ENCODE measurements at regions not wholly inside any gene's neighbourhood (a gene's known extent, or its start where the extent isn't known, plus 50 kb on each side); places are given as distances from the start of the nearest gene placed in this dataset.

DNA sequence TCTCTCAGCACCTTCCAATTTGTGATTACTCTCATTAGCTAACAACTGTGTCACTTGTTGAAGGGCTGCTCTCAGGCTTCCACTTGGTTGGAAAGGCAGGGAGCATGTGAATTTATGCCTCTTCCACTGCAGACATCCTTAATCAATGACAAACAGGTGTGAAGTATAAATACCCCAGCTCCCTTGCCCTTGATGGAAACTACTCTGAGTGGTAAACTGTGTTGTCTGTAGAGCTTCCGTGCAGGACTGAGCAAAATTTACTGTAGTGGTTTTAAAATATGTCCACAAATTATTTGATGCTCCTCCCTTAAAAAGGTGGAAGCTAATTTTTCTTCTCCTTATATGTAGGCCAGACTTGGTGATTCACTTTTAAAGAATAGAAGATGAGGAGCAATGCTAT lies 253.0 kb upstream of the TBX18 start:
- no peak overlapping the region for H3K27ac ChIP-seq (ENCODE audit: insufficient read depth, low read depth, low read length, poor library complexity, severe bottlenecking)
- no peak overlapping the region for H3K4me3 ChIP-seq (ENCODE audit: insufficient read depth, low read depth, low read length)
- no peaks in the 10 kb centered on the region for H3K9me3 ChIP-seq (ENCODE audit: control insufficient read depth, low read length)
- H3K4me1 ChIP-seq (ENCODE audit: control insufficient read depth, insufficient read depth, low read length) = no peaks in the 10 kb centered on the region
- no peaks in the 10 kb centered on the region for H3K27me3 ChIP-seq (ENCODE audit: control insufficient read depth, insufficient read depth, low read length, poor library complexity, severe bottlenecking)
- 93 to 100% methylated on average over 1 of the region's 1 CpG for WGBS, 2 experiments
- no peaks in the 10 kb centered on the region for H3K36me3 ChIP-seq (ENCODE audit: control insufficient read depth, insufficient read depth, low read length)

DNA sequence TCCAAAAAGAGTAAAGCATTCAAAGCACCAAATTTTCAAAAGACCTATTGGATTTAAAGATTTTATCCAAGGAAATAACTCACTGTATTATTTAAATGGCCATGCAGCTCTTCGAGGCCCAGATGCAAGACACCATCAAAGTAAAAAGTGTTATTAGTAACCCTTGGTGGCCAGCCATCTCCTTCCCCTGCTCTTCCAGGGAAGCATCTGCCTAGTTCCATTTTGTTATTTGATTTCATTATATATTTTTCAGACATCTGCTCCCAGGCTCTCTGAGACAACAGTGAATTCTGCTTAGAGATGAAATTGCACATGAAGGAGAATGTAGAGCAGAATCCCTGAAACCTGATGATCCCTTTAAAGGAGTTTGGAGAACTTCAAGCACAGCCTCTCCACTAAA lies 252.3 kb upstream of the TBX18 start:
- Histone ChIP-seq H3K36me3 (ENCODE audit: control insufficient read depth, insufficient read depth, low read length) (no peaks in the 10 kb centered on the region), H3K4me3 (ENCODE audit: insufficient read depth, low read depth, low read length) (no peak overlapping the region), H3K4me1 (ENCODE audit: control insufficient read depth, insufficient read depth, low read length) (no peaks in the 10 kb centered on the region), H3K9me3 (ENCODE audit: control insufficient read depth, low read length) (no peaks in the 10 kb centered on the region), H3K27me3 (ENCODE audit: control insufficient read depth, insufficient read depth, low read length, poor library complexity, severe bottlenecking) (no peaks in the 10 kb centered on the region), H3K27ac (ENCODE audit: insufficient read depth, low read depth, low read length, poor library complexity, severe bottlenecking) (no peak overlapping the region)
- WGBS, 2 experiments = 86 to 89% methylated on average over 1 of the region's 1 CpG

DNA sequence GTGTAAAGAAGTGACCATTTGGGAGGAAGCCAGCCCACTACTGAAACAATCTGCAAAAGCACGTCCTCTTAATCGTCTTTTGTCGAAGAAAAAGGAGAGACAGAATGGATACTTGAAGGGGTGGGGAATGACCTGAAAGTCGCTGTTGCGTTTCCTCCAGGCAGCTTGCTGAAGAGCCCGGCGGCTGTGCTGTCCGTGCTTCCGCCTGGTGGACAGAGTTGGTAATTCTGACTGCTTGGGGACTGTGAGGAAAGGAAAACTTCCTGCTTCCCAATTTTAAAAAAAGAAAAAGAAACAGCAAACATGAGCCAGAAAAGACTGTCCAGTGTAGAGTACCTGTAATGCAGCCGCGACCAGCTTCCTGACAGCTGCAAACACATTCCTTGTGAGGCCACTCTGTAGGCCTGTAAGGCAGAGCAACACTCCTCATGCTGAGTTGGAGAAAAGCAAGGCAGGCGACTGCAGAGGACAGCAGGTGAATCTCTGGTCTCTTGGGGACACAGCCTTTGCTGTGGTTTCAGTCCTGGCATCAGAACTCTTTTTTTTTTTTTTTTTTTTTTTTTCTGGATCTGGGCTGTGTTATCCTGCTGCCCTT lies 251.1 kb upstream of the TBX18 start:
- H3K27ac ChIP-seq (ENCODE audit: insufficient read depth, low read depth, low read length, poor library complexity, severe bottlenecking) = no peak overlapping the region
- H3K36me3 ChIP-seq (ENCODE audit: control insufficient read depth, insufficient read depth, low read length) = no peaks in the 10 kb centered on the region
- H3K4me3 ChIP-seq (ENCODE audit: insufficient read depth, low read depth, low read length) = no peak overlapping the region
- no peaks in the 10 kb centered on the region for H3K27me3 ChIP-seq (ENCODE audit: control insufficient read depth, insufficient read depth, low read length, poor library complexity, severe bottlenecking)
- H3K4me1 ChIP-seq (ENCODE audit: control insufficient read depth, insufficient read depth, low read length) = no peaks in the 10 kb centered on the region
- H3K9me3 ChIP-seq (ENCODE audit: control insufficient read depth, low read length) = no peaks in the 10 kb centered on the region
- WGBS, 2 experiments = 20 to 21% methylated on average over 12 of the region's 12 CpGs

DNA sequence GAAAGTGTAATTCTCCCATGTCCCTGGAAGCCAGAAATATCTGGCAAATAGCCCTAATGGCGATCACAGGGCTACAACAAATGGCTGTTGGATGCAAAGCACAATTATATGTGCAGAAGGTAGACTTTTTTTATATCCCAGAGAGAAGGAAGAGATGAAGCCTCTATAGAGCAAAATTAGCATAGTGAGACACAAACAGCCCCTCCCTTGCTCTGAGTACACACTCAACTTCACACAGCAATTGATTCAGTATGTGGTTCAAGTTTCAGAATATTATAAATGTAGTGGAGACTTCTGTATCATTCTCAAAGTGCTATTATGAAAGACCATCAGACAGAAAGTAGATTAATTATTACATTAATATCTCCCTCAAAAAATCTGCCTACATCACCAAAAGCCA lies 246.5 kb upstream of the TBX18 start:
- H3K36me3 ChIP-seq (ENCODE audit: control insufficient read depth, insufficient read depth, low read length) = no peaks in the 10 kb centered on the region
- no peaks in the 10 kb centered on the region for H3K9me3 ChIP-seq (ENCODE audit: control insufficient read depth, low read length)
- peaks cover 7% of the 10 kb centered on the region for H3K4me1 ChIP-seq (ENCODE audit: control insufficient read depth, insufficient read depth, low read length)
- no peaks in the 10 kb centered on the region for H3K27me3 ChIP-seq (ENCODE audit: control insufficient read depth, insufficient read depth, low read length, poor library complexity, severe bottlenecking)
- no peak overlapping the region for H3K4me3 ChIP-seq (ENCODE audit: insufficient read depth, low read depth, low read length)
- 100% methylated on average over 1 of the region's 1 CpG for WGBS, 2 experiments
- H3K27ac ChIP-seq (ENCODE audit: insufficient read depth, low read depth, low read length, poor library complexity, severe bottlenecking) = no peak overlapping the region

DNA sequence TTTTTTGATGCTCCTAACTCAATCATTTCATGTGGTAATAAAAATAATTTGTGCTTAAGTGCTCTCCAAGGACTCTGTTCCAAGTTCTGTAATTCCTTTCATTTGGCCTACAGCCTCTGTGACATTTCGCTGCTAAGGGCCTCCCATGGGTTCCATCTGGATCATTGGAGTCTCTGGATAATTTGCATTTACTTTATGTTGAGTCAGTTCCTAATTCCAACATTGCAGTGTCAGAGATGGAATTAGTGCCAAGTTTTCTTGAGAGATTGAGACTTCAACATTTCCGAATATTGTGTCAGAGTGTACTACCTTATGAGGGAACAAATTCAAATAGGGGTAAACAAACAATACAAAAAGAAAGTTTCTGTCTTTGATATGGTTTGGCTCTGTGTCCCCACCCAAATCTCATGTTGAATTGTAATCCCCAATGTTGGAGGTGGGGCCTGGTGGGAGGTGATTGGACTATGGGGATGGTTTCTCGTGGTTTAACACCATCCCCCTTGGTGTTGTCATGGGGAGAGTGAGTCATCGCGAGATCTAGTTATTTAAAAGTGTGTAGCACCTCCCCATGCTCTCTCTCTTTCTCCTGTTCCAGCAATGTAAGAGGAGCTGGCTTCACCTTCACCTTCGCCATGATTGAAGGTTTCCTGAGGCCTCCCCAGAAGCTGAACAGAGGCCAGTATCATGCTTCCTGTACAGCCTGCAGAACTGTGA lies 244.1 kb upstream of the TBX18 start:
- 86 to 88% methylated on average over 6 of the region's 6 CpGs for WGBS, 2 experiments
- Histone ChIP-seq H3K27ac (ENCODE audit: insufficient read depth, low read depth, low read length, poor library complexity, severe bottlenecking) (no peak overlapping the region), H3K4me3 (ENCODE audit: insufficient read depth, low read depth, low read length) (no peak overlapping the region)

DNA sequence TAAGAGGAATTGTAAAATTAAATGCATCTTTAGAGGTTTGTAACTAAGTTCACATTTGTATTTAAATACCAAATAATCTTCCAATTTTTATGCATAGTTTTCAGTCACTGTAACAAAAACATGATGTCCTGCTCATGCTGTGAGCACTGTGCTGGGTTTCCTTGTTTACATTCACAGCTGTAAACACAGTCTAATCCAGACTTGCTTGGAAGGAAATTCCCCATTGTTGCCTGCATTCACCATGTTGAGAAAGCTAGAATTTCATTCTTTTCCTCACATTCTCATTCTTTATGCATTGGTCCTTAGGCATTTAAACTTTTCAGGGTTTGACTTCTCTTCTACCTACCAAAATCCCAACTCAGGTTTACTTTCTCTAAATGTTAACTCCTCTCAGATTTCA lies 242.0 kb upstream of the TBX18 start:
- H3K4me1 ChIP-seq (ENCODE audit: control insufficient read depth, insufficient read depth, low read length) = peaks cover 8% of the 10 kb centered on the region

More for the DNA sequence above, 244.1 kb upstream of the TBX18 start:
- Histone ChIP-seq H3K4me1 (ENCODE audit: control insufficient read depth, insufficient read depth, low read length) (peaks cover 8% of the 10 kb centered on the region), H3K36me3 (ENCODE audit: control insufficient read depth, insufficient read depth, low read length) (no peaks in the 10 kb centered on the region), H3K27me3 (ENCODE audit: control insufficient read depth, insufficient read depth, low read length, poor library complexity, severe bottlenecking) (no peaks in the 10 kb centered on the region), H3K9me3 (ENCODE audit: control insufficient read depth, low read length) (no peaks in the 10 kb centered on the region)

DNA sequence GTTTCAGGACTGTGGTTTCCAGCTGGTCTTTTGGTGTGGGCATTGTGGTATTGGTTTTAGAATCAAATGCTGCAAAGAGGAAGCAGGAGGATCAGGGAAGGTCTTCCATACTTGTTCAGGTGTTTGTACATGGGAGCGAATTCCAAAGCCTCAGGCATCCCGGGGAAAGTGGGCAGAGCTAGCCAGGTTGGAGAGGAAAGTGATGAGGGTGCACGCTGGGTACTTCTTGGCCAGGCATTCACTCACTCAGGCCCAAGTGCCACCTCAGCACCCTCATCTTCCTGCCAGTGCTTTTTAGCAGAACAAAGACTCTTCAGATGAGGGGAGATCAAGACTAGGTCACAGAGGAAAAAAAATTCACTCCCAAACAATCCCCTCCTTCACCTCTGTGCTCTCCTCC lies 241.1 kb upstream of the TBX18 start:
- H3K27ac ChIP-seq (ENCODE audit: insufficient read depth, low read depth, low read length, poor library complexity, severe bottlenecking) = no peak overlapping the region
- H3K4me1 ChIP-seq (ENCODE audit: control insufficient read depth, insufficient read depth, low read length) = peaks cover 8% of the 10 kb centered on the region
- H3K4me3 ChIP-seq (ENCODE audit: insufficient read depth, low read depth, low read length) = no peak overlapping the region
- no peaks in the 10 kb centered on the region for H3K36me3 ChIP-seq (ENCODE audit: control insufficient read depth, insufficient read depth, low read length)
- 73 to 92% methylated on average over 3 of the region's 3 CpGs for WGBS, 2 experiments
- H3K27me3 ChIP-seq (ENCODE audit: control insufficient read depth, insufficient read depth, low read length, poor library complexity, severe bottlenecking) = no peaks in the 10 kb centered on the region
- no peaks in the 10 kb centered on the region for H3K9me3 ChIP-seq (ENCODE audit: control insufficient read depth, low read length)

More for the DNA sequence above, 242.0 kb upstream of the TBX18 start:
- Histone ChIP-seq H3K9me3 (ENCODE audit: control insufficient read depth, low read length) (no peaks in the 10 kb centered on the region), H3K27me3 (ENCODE audit: control insufficient read depth, insufficient read depth, low read length, poor library complexity, severe bottlenecking) (no peaks in the 10 kb centered on the region), H3K27ac (ENCODE audit: insufficient read depth, low read depth, low read length, poor library complexity, severe bottlenecking) (no peak overlapping the region), H3K4me3 (ENCODE audit: insufficient read depth, low read depth, low read length) (no peak overlapping the region), H3K36me3 (ENCODE audit: control insufficient read depth, insufficient read depth, low read length) (no peaks in the 10 kb centered on the region)

DNA sequence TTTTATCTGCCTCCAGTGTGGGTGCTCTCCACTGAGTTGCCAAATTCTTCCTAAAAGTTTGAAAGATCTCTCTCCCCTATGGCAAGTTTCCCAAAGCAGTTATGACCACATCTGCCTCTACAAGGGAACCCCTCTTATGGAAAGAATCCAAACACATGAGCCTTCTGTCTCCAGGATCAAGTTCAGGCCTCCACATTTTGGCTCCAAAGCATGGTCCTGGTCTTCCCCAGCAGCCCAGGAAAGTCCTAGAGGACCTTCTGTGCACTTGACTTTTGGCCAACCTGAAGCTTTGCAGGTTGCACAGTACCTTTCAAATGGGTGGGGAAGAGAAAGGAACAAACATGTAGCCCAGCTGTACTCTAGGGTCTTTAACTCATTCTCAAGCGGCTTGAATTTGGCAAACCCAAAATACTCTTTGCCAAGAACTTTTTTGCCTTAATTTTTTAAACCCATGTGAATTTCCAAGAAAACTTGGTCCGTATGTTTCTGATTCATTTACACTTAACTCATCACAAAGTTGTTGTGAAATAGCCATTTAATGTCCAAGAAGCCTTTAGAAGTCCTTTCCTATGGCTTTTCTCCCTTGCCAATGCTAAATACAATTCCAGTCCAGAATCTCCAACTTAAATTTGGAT lies 240.1 kb upstream of the TBX18 start:
- Histone ChIP-seq H3K27me3 (ENCODE audit: control insufficient read depth, insufficient read depth, low read length, poor library complexity, severe bottlenecking) (no peaks in the 10 kb centered on the region), H3K27ac (ENCODE audit: insufficient read depth, low read depth, low read length, poor library complexity, severe bottlenecking) (no peak overlapping the region), H3K36me3 (ENCODE audit: control insufficient read depth, insufficient read depth, low read length) (no peaks in the 10 kb centered on the region), H3K4me3 (ENCODE audit: insufficient read depth, low read depth, low read length) (no peak overlapping the region), H3K4me1 (ENCODE audit: control insufficient read depth, insufficient read depth, low read length) (peaks cover 8% of the 10 kb centered on the region), H3K9me3 (ENCODE audit: control insufficient read depth, low read length) (no peaks in the 10 kb centered on the region)
- 93 to 94% methylated on average over 2 of the region's 2 CpGs for WGBS, 2 experiments

DNA sequence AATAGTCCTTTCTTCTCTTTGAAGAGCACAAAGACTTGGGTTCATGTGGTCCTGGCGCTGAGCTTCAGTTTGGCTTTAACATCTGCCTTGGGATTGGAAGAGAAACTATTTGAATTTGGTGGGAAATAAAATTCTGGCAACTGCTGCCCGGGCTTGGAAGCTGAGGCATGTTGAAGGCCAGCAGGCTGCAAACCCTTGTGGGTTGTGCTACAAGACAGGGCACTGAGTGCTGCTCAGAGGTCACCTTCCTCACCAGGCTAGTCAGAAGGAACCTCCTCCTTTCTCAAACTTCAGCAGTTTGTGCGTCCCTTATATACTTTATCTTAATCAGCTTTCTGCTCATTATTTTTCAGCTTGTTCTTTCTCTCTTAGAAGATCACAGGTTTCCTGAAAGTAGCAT lies 238.4 kb upstream of the TBX18 start:
- 89 to 94% methylated on average over 3 of the region's 3 CpGs for WGBS, 2 experiments
- Histone ChIP-seq H3K9me3 (ENCODE audit: control insufficient read depth, low read length) (no peaks in the 10 kb centered on the region), H3K4me1 (ENCODE audit: control insufficient read depth, insufficient read depth, low read length) (peaks cover 8% of the 10 kb centered on the region), H3K36me3 (ENCODE audit: control insufficient read depth, insufficient read depth, low read length) (no peaks in the 10 kb centered on the region), H3K4me3 (ENCODE audit: insufficient read depth, low read depth, low read length) (no peak overlapping the region), H3K27me3 (ENCODE audit: control insufficient read depth, insufficient read depth, low read length, poor library complexity, severe bottlenecking) (no peaks in the 10 kb centered on the region), H3K27ac (ENCODE audit: insufficient read depth, low read depth, low read length, poor library complexity, severe bottlenecking) (no peak overlapping the region)

DNA sequence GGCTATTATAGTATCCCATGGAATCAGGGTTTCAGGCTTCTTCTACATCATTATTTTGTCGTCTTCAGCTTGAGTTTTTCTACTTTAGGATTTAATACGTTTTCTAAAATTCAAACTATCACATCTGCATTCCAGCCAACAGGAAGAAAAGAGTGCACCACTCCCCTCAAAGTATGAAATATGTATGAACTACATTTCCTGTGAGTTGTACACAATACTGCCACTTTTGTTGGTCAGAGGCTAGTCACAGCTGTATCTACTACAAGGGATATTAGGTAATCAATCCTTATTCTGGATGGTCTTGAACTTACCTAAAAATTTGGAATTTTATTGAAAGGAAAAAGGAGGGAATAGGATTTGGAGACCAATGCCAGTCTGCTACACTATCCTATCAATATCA lies 235.6 kb upstream of the TBX18 start:
- no peaks in the 10 kb centered on the region for H3K9me3 ChIP-seq (ENCODE audit: control insufficient read depth, low read length)
- H3K4me3 ChIP-seq (ENCODE audit: insufficient read depth, low read depth, low read length) = no peak overlapping the region
- H3K27ac ChIP-seq (ENCODE audit: insufficient read depth, low read depth, low read length, poor library complexity, severe bottlenecking) = no peak overlapping the region
- H3K27me3 ChIP-seq (ENCODE audit: control insufficient read depth, insufficient read depth, low read length, poor library complexity, severe bottlenecking) = no peaks in the 10 kb centered on the region
- WGBS, 2 experiments = 97 to 100% methylated on average over 2 of the region's 2 CpGs
- H3K36me3 ChIP-seq (ENCODE audit: control insufficient read depth, insufficient read depth, low read length) = no peaks in the 10 kb centered on the region
- no peaks in the 10 kb centered on the region for H3K4me1 ChIP-seq (ENCODE audit: control insufficient read depth, insufficient read depth, low read length)
